Adrenal gland (tissue), 9 donors: ENCODE measurements at regions not wholly inside any gene's neighbourhood (a gene's known extent, or its start where the extent isn't known, plus 50 kb on each side); places are given as distances from the start of the nearest gene placed in this dataset.

Experiments
- DNase-seq, 7 donors: peaks; one replicate each; pipeline ENCODE4 v3.0.0-alpha.2; 2019 to 2020
- H3K27ac ChIP-seq, 5 donors: fragments of 200-600 bp; sonication (generic) in 4 of 5; 1 replicate in 3 of 5; 2 replicates in 2 of 5; pipeline versions ENCODE4 v1.5.1 to v1.8.0; 2016 to 2020; ENCODE audit warnings: mild to moderate bottlenecking in 1 of 5
- H3K27me3 ChIP-seq: fragments of 200-600 bp; 2 replicates; pipeline ENCODE4 v1.8.0; 2021
- H3K36me3 ChIP-seq, 2 donors: fragments of 200-600 bp; replicated peaks in 1 of 2; 1 replicate in 1 of 2; 2 replicates in 1 of 2; pipeline versions ENCODE4 v1.5.1 to v1.8.0; 2018 to 2022
- H3K4me1 ChIP-seq, 2 donors: fragments of 200-600 bp; replicated peaks in 1 of 2; 1 replicate in 1 of 2; 2 replicates in 1 of 2; pipeline versions ENCODE4 v1.5.1 to v1.8.0; 2018 to 2021
- H3K4me3 ChIP-seq, 4 donors: fragments of 200-600 bp; sonication (generic) in 3 of 4; one replicate each; pipeline ENCODE4 v1.5.1; 2016 to 2018
- H3K9me3 ChIP-seq, 3 donors: fragments of 200-600 bp; sonication (generic) in 1 of 3; replicated peaks in 1 of 3; 1 replicate in 2 of 3; 2 replicates in 1 of 3; pipeline versions ENCODE4 v1.5.1 to v1.8.0; 2016 to 2021
- POLR2A ChIP-seq, 2 donors: fragments of 450-650 bp; IDR thresholded peaks; one replicate each; pipeline ENCODE4 v1.6.1; 2017; ENCODE audit warnings: antibody characterized with exemption in 2 of 2, mild to moderate bottlenecking in 2 of 2, moderate library complexity in 1 of 2
- WGBS, 4 donors: extraction: QIAGEN DNeasy Blood & Tissue Kit in 2 of 4; methylation state at CpG; one replicate each; pipeline versions ENCODE4 v1.1.5 to v1.1.7; 2013 to 2017; 5-methylcytosine and 5-hydroxymethylcytosine counted together
- intact Hi-C, 2 donors: fragments of 100-400 bp; cut with DNase I; formaldehyde crosslinking; loops; one replicate each; pipeline versions ENCODE4 v1.14.1 to v1.15.0; 2022 to 2023
- TF ChIP-seq, protein P1 (sequence below), 6 experiments: fragments of 450-650 bp in 4 of 6; fragments of 200-600 bp in 2 of 6; sonication (generic) in 1 of 6; IDR thresholded peaks; 1 replicate in 5 of 6; 2 replicates in 1 of 6; pipeline versions ENCODE4 v1.5.1 to v1.8.0; 2016 to 2021; ENCODE audit warnings: antibody characterized with exemption in 6 of 6, mild to moderate bottlenecking in 2 of 6, moderate library complexity in 1 of 6
- donor health status: healthy with polysubstance abuse.
- donor health status: Bipolar disorder and iron deficiency.
- donor health status: DM: yes; HTN: yes; CAD: no.
- donor health status: DM: no; HTN: no; CAD: no.
- donor health status: DM: no; HTN: no; CAD: no.

DNA sequence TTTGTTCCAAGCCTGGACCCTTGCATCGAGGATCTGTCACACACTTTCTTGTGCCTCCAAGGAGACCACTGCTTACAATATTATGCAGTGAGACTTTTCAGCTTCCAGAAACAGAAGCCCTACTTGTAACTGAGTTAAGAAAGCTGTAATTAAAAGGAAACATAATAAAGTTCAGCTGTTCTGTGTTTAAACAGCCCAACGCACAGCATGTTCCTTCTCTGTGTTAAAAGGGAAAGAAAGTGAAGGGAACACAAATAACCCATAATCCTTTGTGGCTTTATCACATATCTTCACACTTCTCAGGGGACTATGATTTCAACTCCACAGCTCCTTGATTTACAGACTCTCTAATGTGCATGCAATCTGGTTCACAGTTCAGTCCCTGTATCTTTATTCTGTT is 200.3 kb upstream of the MTNR1B start:
- intact Hi-C loops, result no loop called here
- TF ChIP-seq POLR2A (IDR thresholded peaks at IDR 0.05), result no peak
- TF ChIP-seq, protein P1, sequence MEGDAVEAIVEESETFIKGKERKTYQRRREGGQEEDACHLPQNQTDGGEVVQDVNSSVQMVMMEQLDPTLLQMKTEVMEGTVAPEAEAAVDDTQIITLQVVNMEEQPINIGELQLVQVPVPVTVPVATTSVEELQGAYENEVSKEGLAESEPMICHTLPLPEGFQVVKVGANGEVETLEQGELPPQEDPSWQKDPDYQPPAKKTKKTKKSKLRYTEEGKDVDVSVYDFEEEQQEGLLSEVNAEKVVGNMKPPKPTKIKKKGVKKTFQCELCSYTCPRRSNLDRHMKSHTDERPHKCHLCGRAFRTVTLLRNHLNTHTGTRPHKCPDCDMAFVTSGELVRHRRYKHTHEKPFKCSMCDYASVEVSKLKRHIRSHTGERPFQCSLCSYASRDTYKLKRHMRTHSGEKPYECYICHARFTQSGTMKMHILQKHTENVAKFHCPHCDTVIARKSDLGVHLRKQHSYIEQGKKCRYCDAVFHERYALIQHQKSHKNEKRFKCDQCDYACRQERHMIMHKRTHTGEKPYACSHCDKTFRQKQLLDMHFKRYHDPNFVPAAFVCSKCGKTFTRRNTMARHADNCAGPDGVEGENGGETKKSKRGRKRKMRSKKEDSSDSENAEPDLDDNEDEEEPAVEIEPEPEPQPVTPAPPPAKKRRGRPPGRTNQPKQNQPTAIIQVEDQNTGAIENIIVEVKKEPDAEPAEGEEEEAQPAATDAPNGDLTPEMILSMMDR (IDR thresholded peaks at IDR 0.05), result no peak
- no peak for DNase-seq
- H3K4me1 ChIP-seq, result no peaks in the 10 kb centered on the region
- H3K4me3 ChIP-seq, result no peak overlapping the region
- no peaks in the 10 kb centered on the region for H3K36me3 ChIP-seq
- WGBS, 4 donors, result 47 to 66% (median 63%) methylated on average over 2 of the region's 2 CpGs
- no peaks in the 10 kb centered on the region for H3K27me3 ChIP-seq
- H3K27ac ChIP-seq, result no peak overlapping the region
- H3K9me3 ChIP-seq, result no peaks in the 10 kb centered on the region

DNA sequence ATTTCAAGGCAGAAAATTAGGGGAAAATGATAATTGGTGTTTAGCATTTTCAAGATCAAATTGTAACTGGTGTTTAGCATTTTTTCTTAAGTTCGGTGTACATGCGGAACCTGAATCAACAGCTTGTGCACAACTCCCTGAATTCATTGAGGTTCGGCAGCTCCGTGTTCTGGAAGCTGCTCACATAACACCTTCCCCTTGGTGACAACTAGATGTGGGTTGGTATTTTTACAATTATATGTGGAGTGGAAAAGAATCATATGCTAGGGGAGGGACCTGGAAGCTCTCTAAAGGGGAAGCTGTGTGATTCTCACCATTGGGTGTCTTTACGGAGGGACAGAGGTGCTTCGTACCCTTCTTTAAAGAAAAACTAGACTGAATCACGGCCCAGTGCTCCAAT is 199.0 kb upstream of the MTNR1B start:
- no peak for DNase-seq
- Histone ChIP-seq H3K27ac (no peak overlapping the region), H3K27me3 (no peaks in the 10 kb centered on the region), H3K4me3 (no peak overlapping the region), H3K36me3 (no peaks in the 10 kb centered on the region), H3K9me3 (no peaks in the 10 kb centered on the region), H3K4me1 (no peaks in the 10 kb centered on the region)
- 82 to 91% (median 86%) methylated on average over 7 of the region's 7 CpGs for WGBS, 4 donors
- intact Hi-C loops, result no loop called here
- TF ChIP-seq, protein P1 (IDR thresholded peaks at IDR 0.05), result no peak
- no peak for TF ChIP-seq POLR2A (IDR thresholded peaks at IDR 0.05)

GRCh38 chr11:92770981-92771380 is 198.5 kb upstream of the MTNR1B start:
- intact Hi-C loops, result no loop called here
- Histone ChIP-seq H3K4me3 (no peak overlapping the region), H3K27ac (no peak overlapping the region), H3K27me3 (no peaks in the 10 kb centered on the region), H3K9me3 (no peaks in the 10 kb centered on the region), H3K36me3 (no peaks in the 10 kb centered on the region), H3K4me1 (no peaks in the 10 kb centered on the region)
- DNase-seq, result no peak
- WGBS, 4 donors, result 67 to 76% (median 73%) methylated on average over 9 of the region's 9 CpGs
- TF ChIP-seq, protein P1 (IDR thresholded peaks at IDR 0.05), result no peak
- no peak for TF ChIP-seq POLR2A (IDR thresholded peaks at IDR 0.05)

DNA sequence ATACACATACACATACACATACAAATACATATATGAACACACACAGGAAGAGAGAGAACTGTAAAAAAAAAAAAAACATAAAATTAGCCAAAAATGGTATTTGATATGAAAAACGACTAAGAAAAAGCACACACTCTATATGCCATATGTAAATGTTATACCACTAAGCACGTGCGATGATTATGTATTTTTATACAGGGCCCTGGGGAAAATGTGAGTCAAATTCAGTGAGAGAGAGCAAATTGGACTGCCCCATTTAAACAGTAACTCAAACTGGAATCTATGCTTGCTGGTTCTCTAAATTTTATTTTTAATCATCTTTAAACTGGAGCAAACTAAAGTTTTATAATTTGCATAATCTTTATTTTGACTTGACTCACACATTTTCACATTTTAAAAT is 197.8 kb upstream of the MTNR1B start:
- WGBS, 4 donors, result 77 to 86% (median 79%) methylated on average over 3 of the region's 3 CpGs
- Histone ChIP-seq H3K27me3 (no peaks in the 10 kb centered on the region), H3K4me3 (no peak overlapping the region), H3K36me3 (no peaks in the 10 kb centered on the region), H3K9me3 (no peaks in the 10 kb centered on the region), H3K27ac (no peak overlapping the region), H3K4me1 (no peaks in the 10 kb centered on the region)
- intact Hi-C loops, result no loop called here
- TF ChIP-seq, protein P1 (IDR thresholded peaks at IDR 0.05), result no peak
- TF ChIP-seq POLR2A (IDR thresholded peaks at IDR 0.05), result no peak
- no peak for DNase-seq
